Right lobe of liver (tissue), 6 donors: ENCODE measurements at regions not wholly inside any gene's neighbourhood (a gene's known extent, or its start where the extent isn't known, plus 50 kb on each side); places are given as distances from the start of the nearest gene placed in this dataset.

ENCODE experiments used
- ATAC-seq, 4 donors: fragments of 200-7000 bp; cut with Tn5 transposase; one replicate each; pipeline ENCODE4 v1.9.1; 2020; ENCODE audit warnings: mild to moderate bottlenecking in 4 of 4, moderate library complexity in 4 of 4
- DNase-seq, 3 donors: peaks; one replicate each; pipeline ENCODE4 v3.0.0-alpha.2; 2020
- H3K27ac ChIP-seq, 3 donors: fragments of 200-600 bp; one replicate each; pipeline ENCODE4 v1.8.0; 2022
- H3K27me3 ChIP-seq, 2 donors: fragments of 200-600 bp; one replicate each; pipeline ENCODE4 v1.8.0; 2022
- H3K36me3 ChIP-seq, 4 donors: fragments of 200-600 bp; sonication (generic) in 1 of 4; one replicate each; pipeline versions ENCODE4 v1.5.1 to v1.8.0; 2017 to 2022; ENCODE audit warnings: control low read depth in 1 of 4
- H3K4me1 ChIP-seq, 4 donors: fragments of 200-600 bp; sonication (generic) in 1 of 4; one replicate each; pipeline versions ENCODE4 v1.5.1 to v1.8.0; 2017 to 2022; ENCODE audit warnings: control low read depth in 1 of 4
- H3K4me3 ChIP-seq, 3 donors: fragments of 200-600 bp; one replicate each; pipeline ENCODE4 v1.8.0; 2022
- H3K9me3 ChIP-seq, 4 donors: fragments of 200-600 bp; sonication (generic) in 1 of 4; one replicate each; pipeline versions ENCODE4 v1.5.1 to v1.8.0; 2017 to 2022; ENCODE audit warnings: control low read depth in 1 of 4
- CTCF ChIP-seq, 4 donors: fragments of 200-600 bp in 3 of 4; fragments of 450-650 bp in 1 of 4; IDR thresholded peaks; one replicate each; pipeline versions ENCODE4 v1.5.1 to v1.8.0; 2016 to 2022; ENCODE audit warnings: antibody characterized with exemption in 4 of 4, mild to moderate bottlenecking in 2 of 4
- POLR2A ChIP-seq: fragments of 450-650 bp; IDR thresholded peaks from one replicate; pipeline ENCODE4 v1.6.1; 2017; ENCODE audit warnings: antibody characterized with exemption, mild to moderate bottlenecking
- WGBS: methylation state at CpG from one replicate; pipeline ENCODE4 v1.1.6; 2018; ENCODE audit warnings: low coverage, low lambda C conversion rate; ENCODE audit not compliant: insufficient coverage; ENCODE audit errors: missing lambda C conversion rate; 5-methylcytosine and 5-hydroxymethylcytosine counted together
- intact Hi-C, 2 donors: fragments of 100-400 bp; cut with DNase I; formaldehyde crosslinking; loops; one replicate each; pipeline versions ENCODE4 v1.11.2 to v1.14.1; 2022
- donor health status: DM: no; HTN: yes; CAD: no.
- donor health status: DM: no; HTN: no; CAD: no.
- donor health status: DM: no; HTN: no; CAD: no.
- donor health status: DM: no; HTN: yes; CAD: no.
- donor health status: DM: no; HTN: yes; CAD: no.

GRCh38 chr10:8294779-8295178 is 240.3 kb downstream of the GATA3 start:
- no peaks in the 10 kb centered on the region for H3K9me3 ChIP-seq
- intact Hi-C loops: no loop called here

GRCh38 chr10:8295311-8295710 is 240.8 kb downstream of the GATA3 start:
- Histone ChIP-seq H3K36me3 (no peaks in the 10 kb centered on the region), H3K4me1 (no peaks in the 10 kb centered on the region), H3K4me3 (no peak overlapping the region), H3K9me3 (no peaks in the 10 kb centered on the region), H3K27ac (no peak overlapping the region), H3K27me3 (peaks cover 0 to 5% of the 10 kb centered on the region in 2 donors)
- DNase-seq (no peak), ATAC-seq (no peak)
- 85% methylated on average over 1 of the region's 1 CpG for WGBS
- no peak for TF ChIP-seq POLR2A
- no peak for TF ChIP-seq CTCF (IDR thresholded peaks at IDR 0.05)
- intact Hi-C loops: no loop called here

More at GRCh38 chr10:8294779-8295178, 240.3 kb downstream of the GATA3 start:
- no peaks in the 10 kb centered on the region for H3K4me1 ChIP-seq
- H3K4me3 ChIP-seq: no peak overlapping the region
- ATAC-seq: no peak
- no peak for DNase-seq
- H3K27me3 ChIP-seq: no peaks in the 10 kb centered on the region
- TF ChIP-seq CTCF (IDR thresholded peaks at IDR 0.05) (no peak), POLR2A (no peak)
- no peak overlapping the region for H3K27ac ChIP-seq
- no peaks in the 10 kb centered on the region for H3K36me3 ChIP-seq
- WGBS: 56% methylated on average over 4 of the region's 5 CpGs

GRCh38 chr10:8296090-8296733 is 241.7 kb downstream of the GATA3 start:
- no peak for TF ChIP-seq POLR2A
- Histone ChIP-seq H3K36me3 (no peaks in the 10 kb centered on the region), H3K27ac (no peak overlapping the region), H3K27me3 (peaks cover 0 to 5% of the 10 kb centered on the region in 2 donors), H3K9me3 (no peaks in the 10 kb centered on the region), H3K4me1 (no peaks in the 10 kb centered on the region), H3K4me3 (no peak overlapping the region)
- ATAC-seq: no peak
- intact Hi-C loops: no loop called here
- DNase-seq: no peak
- 33% methylated on average over 12 of the region's 22 CpGs for WGBS

GRCh38 chr10:8296734-8297101 is 242.2 kb downstream of the GATA3 start:
- H3K9me3 ChIP-seq: no peaks in the 10 kb centered on the region
- H3K4me1 ChIP-seq: no peaks in the 10 kb centered on the region
- H3K27me3 ChIP-seq: peaks cover 0 to 5% of the 10 kb centered on the region in 2 donors
- no peak for DNase-seq
- WGBS: 54% methylated on average over 2 of the region's 2 CpGs
- H3K4me3 ChIP-seq: no peak overlapping the region
- ATAC-seq: no peak
- TF ChIP-seq CTCF (IDR thresholded peaks at IDR 0.05) (no peak), POLR2A (no peak)
- no peak overlapping the region for H3K27ac ChIP-seq
- intact Hi-C loops: no loop called here
- no peaks in the 10 kb centered on the region for H3K36me3 ChIP-seq

GRCh38 chr10:8297107-8297506 is 242.6 kb downstream of the GATA3 start:
- WGBS: 27% methylated on average over 2 of the region's 2 CpGs
- H3K36me3 ChIP-seq: no peaks in the 10 kb centered on the region
- DNase-seq (no peak), ATAC-seq (no peak)
- TF ChIP-seq POLR2A: no peak
- TF ChIP-seq CTCF (IDR thresholded peaks at IDR 0.05): no peak
- no peaks in the 10 kb centered on the region for H3K9me3 ChIP-seq
- H3K4me3 ChIP-seq: no peak overlapping the region
- intact Hi-C loops: no loop called here
- H3K4me1 ChIP-seq: no peaks in the 10 kb centered on the region
- H3K27ac ChIP-seq: no peak overlapping the region
- peaks cover 0 to 5% of the 10 kb centered on the region in 2 donors for H3K27me3 ChIP-seq
